ENCODE measurements at regions not wholly inside any gene's neighbourhood (a gene's known extent, or its start where the extent isn't known, plus 50 kb on each side); places are given as distances from the start of the nearest gene placed in this dataset.
"Not testable (repeated sequence)": the region's sequence is repeated elsewhere in the genome, so short reads cannot be mapped to it uniquely, and the experiment has no call there.

DNA sequence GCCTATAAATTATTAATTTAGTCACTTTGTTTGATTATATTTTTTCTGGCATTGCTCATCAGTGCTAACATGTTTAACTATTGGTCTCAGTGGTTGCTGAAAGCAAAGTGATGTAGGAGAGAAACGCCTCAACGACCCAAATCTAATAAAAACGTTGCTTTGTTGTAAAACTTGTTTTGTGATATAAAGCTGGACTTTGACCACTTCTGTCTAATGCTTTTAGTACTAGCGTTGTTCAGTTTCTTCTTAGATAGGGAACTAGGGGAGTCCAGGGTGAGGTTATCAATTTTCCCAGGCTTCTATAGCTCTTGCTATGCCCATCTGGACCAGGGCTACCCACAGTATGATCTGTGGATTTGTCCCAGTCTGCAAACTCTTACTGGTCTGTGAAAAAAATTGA, 80.6 kb upstream of the TBC1D5 start:
- POLR2A ChIA-PET, result no interaction called here
- CTCF ChIA-PET, result no interaction called here

DNA sequence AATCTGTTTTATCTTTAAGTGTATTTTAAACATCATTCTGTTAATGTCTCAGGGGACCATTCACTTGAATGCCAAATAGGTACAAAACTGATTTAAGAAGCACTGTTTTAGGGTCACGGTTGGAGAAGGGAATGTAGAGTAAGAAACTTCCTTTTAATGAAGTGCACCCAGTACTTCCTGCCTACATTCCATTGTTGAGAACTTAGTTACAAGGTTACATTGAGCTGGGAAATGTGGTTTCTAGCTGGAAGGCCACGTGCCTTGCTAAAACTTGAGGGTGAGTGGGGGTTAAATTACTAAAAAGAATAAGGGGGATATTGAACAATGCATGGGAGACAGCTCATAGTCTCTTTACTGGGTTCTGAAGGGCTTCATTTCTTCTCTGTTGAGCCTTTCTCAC, 78.3 kb upstream of the TBC1D5 start:
- CTCF ChIA-PET, result no interaction called here
- POLR2A ChIA-PET, result no interaction called here

DNA sequence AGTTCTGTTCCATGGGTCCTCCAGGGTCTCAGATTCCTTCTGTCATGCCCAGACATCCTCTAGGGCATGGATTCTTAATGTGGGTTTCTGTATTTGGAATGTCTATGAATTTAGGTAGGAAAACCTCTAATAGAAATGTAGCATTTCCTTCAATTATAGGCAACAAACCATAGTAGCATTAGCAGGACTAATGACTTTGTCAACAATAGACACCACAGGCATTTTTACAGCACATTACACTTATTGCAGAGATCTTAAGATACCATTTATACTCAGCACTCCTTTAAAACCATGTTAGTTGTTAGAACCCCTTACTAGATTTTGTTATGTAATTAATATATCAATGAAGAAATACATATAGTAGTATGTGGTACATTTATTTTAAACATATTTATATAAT, 77.8 kb upstream of the TBC1D5 start:
- ChIA-PET CTCF (no interaction called here), POLR2A (no interaction called here)

DNA sequence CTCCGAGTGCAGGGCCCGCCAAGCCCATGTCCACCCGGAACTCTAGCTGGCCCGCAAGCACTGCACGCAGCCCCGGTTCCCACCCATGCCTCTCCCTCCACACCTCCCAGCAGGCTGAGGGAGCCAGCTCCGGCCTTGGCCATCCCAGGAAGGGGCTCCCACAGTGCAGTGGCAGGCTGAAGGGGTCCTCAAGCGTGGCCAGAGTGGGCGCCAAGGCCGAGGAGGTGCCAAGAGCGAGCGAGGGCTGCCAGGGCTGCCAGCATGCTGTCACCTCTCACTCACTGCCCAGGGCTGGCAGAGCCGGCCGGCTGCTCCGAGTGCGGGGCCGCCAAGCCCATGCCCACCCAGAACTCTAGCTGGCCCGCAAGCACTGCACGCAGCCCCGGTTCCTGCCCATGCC, 75.5 kb upstream of the TBC1D5 start:
- POLR2A ChIA-PET, CTCF ChIA-PET: not testable (repeated sequence)

GRCh38 chr3:17817545-17817944, 75.1 kb upstream of the TBC1D5 start:
- CTCF ChIA-PET, result interaction anchor here (1.1 kb wide), 1 partner anchor 24 kb away, joined by 3 read pairs; no protein-coding TSS in a partner anchor
- POLR2A ChIA-PET, result no interaction called here

GRCh38 chr3:17816839-17817238, 74.4 kb upstream of the TBC1D5 start:
- POLR2A ChIA-PET, result not testable (repeated sequence)

GRCh38 chr3:17812328-17812727, 69.9 kb upstream of the TBC1D5 start:
- POLR2A ChIA-PET, result not testable (repeated sequence)

More at GRCh38 chr3:17816839-17817238, 74.4 kb upstream of the TBC1D5 start:
- CTCF ChIA-PET, result interaction anchor here (1.1 kb wide), 2 partner anchors 11 to 25 kb away, joined by 3 read pairs; no protein-coding TSS in a partner anchor

GRCh38 chr3:17811646-17812045, 69.2 kb upstream of the TBC1D5 start:
- POLR2A ChIA-PET, result no interaction called here
- CTCF ChIA-PET, result interaction anchor here (0.6 kb wide), 1 partner anchor 388 kb away, joined by 4 read pairs; no protein-coding TSS in a partner anchor

More at GRCh38 chr3:17812328-17812727, 69.9 kb upstream of the TBC1D5 start:
- CTCF ChIA-PET, result not testable (repeated sequence)

GRCh38 chr3:17810759-17811158, 68.3 kb upstream of the TBC1D5 start:
- ChIA-PET POLR2A (no interaction called here), CTCF (no interaction called here)

- CTCF ChIA-PET, result no interaction called here
- POLR2A ChIA-PET, result no interaction called here
These were observed 66.6 kb upstream of the TBC1D5 start for GRCh38 chr3:17808994-17809393.

GRCh38 chr3:17806876-17807275, 64.4 kb upstream of the TBC1D5 start:
- ChIA-PET POLR2A (no interaction called here), CTCF (interaction anchor here (1.5 kb wide), 1 partner anchor 10 kb away, joined by 3 read pairs; no protein-coding TSS in a partner anchor)

DNA sequence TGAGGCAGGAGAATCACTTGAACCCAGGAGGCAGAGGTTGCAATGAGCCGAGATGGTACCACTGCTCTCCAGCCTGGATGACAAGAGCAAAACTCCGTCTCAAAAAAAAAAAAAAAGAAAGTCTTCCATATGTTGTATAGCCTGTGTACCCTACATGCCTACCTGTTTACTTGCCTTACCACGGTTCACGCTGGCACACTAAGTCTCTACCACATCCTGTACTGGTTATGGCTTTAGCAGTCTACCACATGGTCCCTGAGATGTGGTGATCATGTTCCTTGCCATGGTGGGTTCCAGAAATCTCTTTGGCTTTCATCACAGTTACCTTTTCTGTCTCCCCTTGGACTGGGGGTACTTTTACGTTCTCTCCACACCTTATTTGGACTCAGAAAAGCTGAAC, 63.8 kb upstream of the TBC1D5 start:
- POLR2A ChIA-PET, result no interaction called here
- CTCF ChIA-PET, result interaction anchor here (1.5 kb wide), 1 partner anchor 10 kb away, joined by 3 read pairs; no protein-coding TSS in a partner anchor

DNA sequence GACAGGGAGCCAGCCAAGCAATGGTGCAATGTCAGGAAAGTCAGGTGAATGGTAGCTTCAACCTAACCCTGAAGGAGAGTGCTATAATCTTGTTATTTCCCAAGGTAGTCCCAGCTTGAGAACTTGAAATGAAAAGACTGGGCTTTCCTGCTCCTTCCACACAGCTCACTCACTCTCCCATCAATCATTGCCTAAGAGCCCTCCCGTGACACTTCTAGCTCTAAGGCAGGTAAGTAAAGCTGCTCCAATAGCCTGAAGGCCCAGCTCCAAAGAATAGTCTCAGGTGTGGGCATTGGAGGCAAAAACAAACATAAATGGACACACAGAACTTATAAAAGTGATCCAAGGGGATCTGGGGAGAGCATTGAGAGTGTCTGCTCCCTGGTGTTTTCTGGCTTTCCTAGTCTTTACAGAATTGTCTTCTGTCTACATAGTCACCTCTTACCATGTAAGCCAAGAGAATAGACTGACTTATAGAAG, 63.1 kb upstream of the TBC1D5 start:
- CTCF ChIA-PET, result interaction anchor here (1.5 kb wide), 1 partner anchor 11 kb away, joined by 3 read pairs; no protein-coding TSS in a partner anchor

DNA sequence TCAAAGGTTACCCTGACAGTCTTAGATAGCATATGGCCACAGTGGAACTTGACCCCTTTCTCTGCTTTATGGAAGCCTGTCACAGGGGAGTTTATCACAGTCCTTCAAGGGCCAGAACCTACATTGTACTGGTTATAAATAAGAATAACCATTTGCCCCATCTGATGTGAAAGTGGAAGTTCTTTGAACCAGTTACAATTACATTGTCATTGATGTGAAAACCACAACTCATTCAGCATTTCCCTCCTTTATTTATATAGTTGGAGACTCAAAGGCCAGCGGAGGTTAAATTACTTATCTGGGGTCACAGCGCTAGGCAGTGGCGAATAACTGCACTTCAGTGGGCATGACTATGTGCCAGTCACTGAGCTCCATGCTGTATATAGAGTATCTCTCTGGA, 60.5 kb upstream of the TBC1D5 start:
- ChIA-PET POLR2A (no interaction called here), CTCF (no interaction called here)

More for the DNA sequence above, 63.1 kb upstream of the TBC1D5 start:
- POLR2A ChIA-PET, result no interaction called here

DNA sequence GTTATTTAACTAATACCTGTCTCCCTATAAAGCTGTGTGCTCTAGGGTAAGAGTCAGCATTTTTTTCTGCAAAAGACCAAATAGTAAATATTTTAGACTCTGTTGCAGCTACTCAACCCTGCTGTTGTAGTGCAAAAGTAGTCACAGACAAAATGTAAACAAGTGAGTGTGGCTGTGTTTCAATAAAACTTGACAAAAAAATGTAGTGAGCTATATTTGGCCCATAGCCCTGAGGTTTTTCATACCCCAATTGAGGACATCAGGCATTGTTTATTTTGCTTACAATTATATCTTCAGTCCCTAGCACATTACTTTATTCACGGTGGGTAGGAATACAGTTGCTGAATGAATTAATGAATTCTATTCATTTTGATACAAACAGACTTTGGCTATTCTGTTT, 58.7 kb upstream of the TBC1D5 start:
- CTCF ChIA-PET, result no interaction called here

GRCh38 chr3:17800232-17800631, 57.8 kb upstream of the TBC1D5 start:
- CTCF ChIA-PET, result interaction anchor here (0.5 to 1.1 kb wide), 2 partner anchors 35 to 1554 kb away, joined by 3 to 4 read pairs; no protein-coding TSS in a partner anchor

More for the DNA sequence above, 58.7 kb upstream of the TBC1D5 start:
- POLR2A ChIA-PET, result no interaction called here

GRCh38 chr3:17799312-17799711, 56.9 kb upstream of the TBC1D5 start:
- ChIA-PET POLR2A (no interaction called here), CTCF (no interaction called here)

More at GRCh38 chr3:17800232-17800631, 57.8 kb upstream of the TBC1D5 start:
- POLR2A ChIA-PET, result no interaction called here

DNA sequence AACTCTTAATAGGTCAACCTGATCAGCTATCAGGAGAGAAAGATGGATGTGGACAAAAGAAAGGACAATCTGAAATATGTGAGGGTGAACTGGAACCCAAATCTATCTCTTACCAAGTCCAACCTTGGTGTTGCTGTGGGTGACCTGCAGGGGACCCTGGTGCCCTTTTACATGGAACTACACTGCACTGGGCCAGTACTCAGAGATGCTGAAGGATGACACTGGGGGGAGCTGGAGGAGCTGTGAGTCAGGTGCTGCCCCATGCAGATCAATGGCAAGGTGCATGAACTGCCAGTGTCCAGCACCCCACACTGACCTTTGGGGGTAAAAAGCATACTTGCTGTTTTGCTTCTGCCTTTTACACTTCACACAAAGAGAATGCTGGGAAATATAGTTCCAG, 55.6 kb upstream of the TBC1D5 start:
- ChIA-PET CTCF (no interaction called here), POLR2A (no interaction called here)

GRCh38 chr3:17795711-17796110, 53.3 kb upstream of the TBC1D5 start:
- CTCF ChIA-PET, result no interaction called here

GRCh38 chr3:17795280-17795679, 52.8 kb upstream of the TBC1D5 start:
- CTCF ChIA-PET, result no interaction called here
- POLR2A ChIA-PET, result no interaction called here

More at GRCh38 chr3:17795711-17796110, 53.3 kb upstream of the TBC1D5 start:
- POLR2A ChIA-PET, result no interaction called here

DNA sequence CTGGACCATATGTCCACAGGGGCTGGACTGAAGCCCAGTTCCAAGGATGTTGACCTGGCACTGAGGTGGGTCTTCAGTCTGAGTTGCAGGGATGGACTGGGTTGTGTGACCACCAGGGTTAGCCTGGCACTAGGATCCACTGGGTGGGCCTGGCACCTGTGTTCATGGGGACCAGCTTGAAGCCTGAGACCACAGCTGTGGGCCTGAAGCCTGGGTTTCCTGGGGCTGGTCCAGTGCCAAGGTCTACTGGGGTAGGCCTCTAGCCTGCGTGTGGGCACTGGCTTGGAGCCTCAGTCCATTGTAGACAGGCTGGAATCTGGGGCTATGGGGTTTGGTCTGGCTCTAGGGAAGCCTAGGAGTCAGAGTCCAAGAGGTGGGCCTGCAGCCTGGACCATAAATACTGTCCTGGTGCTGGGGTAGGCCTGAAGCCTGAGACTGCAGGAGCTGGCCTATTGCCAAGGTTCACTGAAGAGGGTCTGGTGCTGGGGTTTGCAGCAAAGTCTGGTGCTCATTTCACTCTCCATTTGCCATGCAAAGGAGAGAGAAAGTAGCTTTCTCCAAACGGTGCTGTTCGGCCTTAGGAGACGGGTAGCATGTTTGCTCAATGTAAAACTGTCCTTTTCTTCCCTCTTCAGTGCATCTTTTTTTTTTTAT, 51.2 kb upstream of the TBC1D5 start:
- CTCF ChIA-PET, result no interaction called here
- POLR2A ChIA-PET, result no interaction called here

All from activated CD8-positive, alpha-beta memory T cell treated with anti-CD3 and anti-CD28 coated beads for 36 hours (primary cell).